IMR-90 (cell line): ENCODE measurements at regions not wholly inside any gene's neighbourhood (a gene's known extent, or its start where the extent isn't known, plus 50 kb on each side); places are given as distances from the start of the nearest gene placed in this dataset.

Experiments used
- ATAC-seq: fragments of 200-7000 bp; cut with Tn5 transposase; 2 replicates; pipeline ENCODE4 v1.9.1; 2020; ENCODE audit warnings: low read depth, mild to moderate bottlenecking, moderate library complexity
- BruUV-seq: library from RNA; stranded (reverse); fragments of 400-500 nt; replicated peaks from 2 replicates; lab custom pipeline; 2021; lab: Mats Ljungman, UMichigan
- CTCF ChIA-PET: fragments of 300-600 bp; formaldehyde crosslinking; extraction: SDS; loops from one replicate; lab custom pipeline; 2021; ENCODE audit warnings: antibody characterized with exemption; lab: Yijun Ruan, JAX
- POLR2A ChIA-PET: fragments of 300-600 bp; sonication (Branson Sonifier 250); formaldehyde crosslinking; loops from one replicate; lab custom pipeline; 2022; ENCODE audit warnings: antibody characterized with exemption; ENCODE audit not compliant: unreplicated experiment; lab: Charles Lee
- DNase-seq: peaks from one replicate; pipeline ENCODE4 v3.0.0; 2013
- H2AFZ ChIP-seq: replicated peaks from 2 replicates; pipeline ENCODE3; 2013; ENCODE audit warnings: low read length, mild to moderate bottlenecking; ENCODE audit not compliant: poor library complexity
- H2AK5ac ChIP-seq: 2 replicates; pipeline ENCODE4 v1.6.1; 2013; ENCODE audit warnings: low read depth, low read length, inconsistent platforms
- H2AK9ac ChIP-seq: replicated peaks from 2 replicates; pipeline ENCODE3; 2013; ENCODE audit warnings: mild to moderate bottlenecking, low read depth, low read length, moderate library complexity; ENCODE audit not compliant: poor library complexity
- H2BK120ac ChIP-seq: 2 replicates; pipeline ENCODE4 v1.6.1; 2013; ENCODE audit warnings: low read depth, low read length, inconsistent platforms
- H2BK15ac ChIP-seq: 3 replicates; pipeline ENCODE4 v1.6.1; 2013; ENCODE audit warnings: low read depth, low read length, inconsistent platforms
- H2BK20ac ChIP-seq: 2 replicates; pipeline ENCODE4 v1.6.1; 2013; ENCODE audit warnings: low read depth, mild to moderate bottlenecking, inconsistent platforms, low read length, moderate library complexity
- H2BK5ac ChIP-seq: 2 replicates; pipeline ENCODE4 v1.6.1; 2013; ENCODE audit warnings: mild to moderate bottlenecking, low read depth, low read length, inconsistent platforms; ENCODE audit not compliant: poor library complexity, severe bottlenecking
- H3K14ac ChIP-seq: replicated peaks from 2 replicates; pipeline ENCODE4 v1.6.1; 2013; ENCODE audit warnings: low read depth, low read length, inconsistent platforms
- H3K18ac ChIP-seq: 2 replicates; pipeline ENCODE4 v1.6.1; 2013; ENCODE audit warnings: low read depth, low read length, control low read depth
- H3K23ac ChIP-seq: 2 replicates; pipeline ENCODE4 v1.6.1; 2013; ENCODE audit warnings: low read depth, low read length, inconsistent platforms
- H3K27ac ChIP-seq: 2 replicates; pipeline ENCODE4 v1.5.1; 2013; ENCODE audit warnings: mild to moderate bottlenecking, control low read depth, low read length; ENCODE audit not compliant: insufficient read depth
- H3K27me3 ChIP-seq: 2 replicates; pipeline ENCODE4 v1.6.1; 2013; ENCODE audit warnings: low read length; ENCODE audit not compliant: control insufficient read depth, insufficient read depth
- H3K36me3 ChIP-seq: 2 replicates; pipeline ENCODE4 v1.6.1; 2013; ENCODE audit warnings: low read length, mixed read lengths; ENCODE audit not compliant: control insufficient read depth, insufficient read depth
- H3K4ac ChIP-seq: 2 replicates; pipeline ENCODE4 v1.6.1; 2013; ENCODE audit warnings: low read depth, low read length, inconsistent platforms
- H3K4me1 ChIP-seq: 2 replicates; pipeline ENCODE4 v1.6.1; 2013; ENCODE audit warnings: low read length, mixed read lengths; ENCODE audit not compliant: control insufficient read depth, insufficient read depth
- H3K4me2 ChIP-seq: 2 replicates; pipeline ENCODE4 v1.6.1; 2013; ENCODE audit warnings: low read depth, mild to moderate bottlenecking, control low read depth, low read length, moderate library complexity
- H3K4me3 ChIP-seq: 2 replicates; pipeline ENCODE4 v1.5.1; 2013; ENCODE audit warnings: low read depth, mild to moderate bottlenecking, control low read depth, low read length, moderate library complexity; ENCODE audit not compliant: insufficient read depth
- H3K56ac ChIP-seq: 2 replicates; pipeline ENCODE4 v1.6.1; 2013; ENCODE audit warnings: low read length, inconsistent platforms; ENCODE audit not compliant: insufficient read depth; ENCODE audit errors: extremely low read depth
- H3K79me1 ChIP-seq, 2 experiments: 2 replicates each; pipeline ENCODE4 v1.6.1; 2013; ENCODE audit warnings: low read length in 2 of 2, inconsistent platforms in 1 of 2, low read depth in 1 of 2
- H3K9ac ChIP-seq: 2 replicates; pipeline ENCODE4 v1.6.1; 2013; ENCODE audit warnings: low read depth, low read length, control low read depth
- H3K9me1 ChIP-seq: 2 replicates; pipeline ENCODE4 v1.6.1; 2013; ENCODE audit warnings: low read length, inconsistent platforms; ENCODE audit not compliant: insufficient read depth
- H3K9me3 ChIP-seq: 2 replicates; pipeline ENCODE4 v1.6.1; 2013; ENCODE audit warnings: low read length; ENCODE audit not compliant: control insufficient read depth, insufficient read depth
- H4K20me1 ChIP-seq: 2 replicates; pipeline ENCODE4 v1.6.1; 2013; ENCODE audit warnings: low read length, inconsistent platforms; ENCODE audit not compliant: insufficient read depth
- H4K5ac ChIP-seq: 2 replicates; pipeline ENCODE4 v1.6.1; 2013; ENCODE audit warnings: mild to moderate bottlenecking, low read depth, low read length, control low read depth
- H4K8ac ChIP-seq, 2 experiments: 2 replicates each; pipeline ENCODE4 v1.6.1; 2013; ENCODE audit warnings: low read depth in 2 of 2, low read length in 2 of 2, control low read depth in 1 of 2, inconsistent platforms in 1 of 2
- H4K91ac ChIP-seq: 2 replicates; pipeline ENCODE4 v1.6.1; 2013; ENCODE audit warnings: low read depth, low read length, inconsistent platforms; ENCODE audit not compliant: insufficient read depth
- BHLHE40 ChIP-seq: fragments of 150-350 bp; IDR thresholded peaks from 2 replicates; pipeline ENCODE4 v1.6.1; 2016; ENCODE audit warnings: mild to moderate bottlenecking, low read depth, low read length
- FOS ChIP-seq: fragments of 150-350 bp; IDR thresholded peaks from 2 replicates; pipeline ENCODE4 v1.6.1; 2016; ENCODE audit warnings: low read depth, low read length
- MAFK ChIP-seq: IDR thresholded peaks from 2 replicates; pipeline ENCODE4 v1.6.1; 2012; ENCODE audit warnings: low read depth, low read length, improper control_type of control experiment
- MAZ ChIP-seq: IDR thresholded peaks from 2 replicates; pipeline ENCODE4 v1.6.1; 2012; ENCODE audit warnings: low read depth, mild to moderate bottlenecking, low read length, improper control_type of control experiment, moderate library complexity, borderline replicate concordance
- POLR2A ChIP-seq: IDR thresholded peaks from 2 replicates; pipeline ENCODE4 v1.6.1; 2012; ENCODE audit warnings: mild to moderate bottlenecking, low read depth, low read length
- RCOR1 ChIP-seq: IDR thresholded peaks from 2 replicates; pipeline ENCODE4 v1.6.1; 2012; ENCODE audit warnings: mild to moderate bottlenecking, low read length, improper control_type of control experiment; ENCODE audit not compliant: insufficient replicate concordance
- SMC3 ChIP-seq: fragments of 150-350 bp; IDR thresholded peaks from 2 replicates; pipeline ENCODE4 v1.6.1; 2016; ENCODE audit warnings: low read depth, mild to moderate bottlenecking, antibody characterized with exemption, low read length, moderate library complexity
- WGBS, 2 experiments: methylation state at CpG; one replicate each; pipeline versions ENCODE4 v1.1.5 to v1.1.7; 2013; ENCODE audit warnings: missing lambda C conversion rate in 2 of 2; ENCODE audit not compliant: insufficient read length in 1 of 2; ENCODE audit errors: extremely low coverage in 2 of 2; 5-methylcytosine and 5-hydroxymethylcytosine counted together
- dilution Hi-C: fragments of 300-500 bp; cut with HindIII; formaldehyde crosslinking; loops from one replicate; pipeline ENCODE4 v1.14.3; 2018; ENCODE audit warnings: low sequenced_read_pairs; ENCODE audit not compliant: unreplicated experiment
- in situ Hi-C: fragments of 300-500 bp; cut with MboI; formaldehyde crosslinking; loops from 3 replicates; pipeline ENCODE4 v1.14.3; 2019; ENCODE audit warnings: low sequenced_read_pairs, inconsistent platforms, mixed read lengths
- intact Hi-C: fragments of 100-400 bp; cut with micrococcal nuclease; formaldehyde crosslinking; loops from 2 replicates; pipeline ENCODE4 v1.10.0; 2022

- Histone ChIP-seq H3K27ac (no peak overlapping the region), H4K20me1 (no peaks in the 10 kb centered on the region), H3K9me1 (no peaks in the 10 kb centered on the region), H2BK20ac (no peak overlapping the region), H2AFZ (no peak overlapping the region), H2AK9ac (no peak overlapping the region), H3K18ac (no peak overlapping the region), H3K79me1 (no peaks in the 10 kb centered on the region), H2AK5ac (no peak overlapping the region), H3K36me3 (no peaks in the 10 kb centered on the region), H2BK5ac (no peak overlapping the region), H4K5ac (no peak overlapping the region), H3K4me2 (no peak overlapping the region), H3K23ac (no peak overlapping the region), H2BK15ac (no peak overlapping the region), H3K4me1 (no peaks in the 10 kb centered on the region), H3K4ac (no peak overlapping the region), H4K8ac (no peak overlapping the region), H3K9me3 (no peaks in the 10 kb centered on the region), H4K91ac (no peak overlapping the region), H3K4me3 (no peak overlapping the region), H2BK120ac (no peak overlapping the region), H3K14ac (no peak overlapping the region), H3K56ac (no peak overlapping the region), H3K9ac (no peak overlapping the region), H3K27me3 (no peaks in the 10 kb centered on the region)
- TF ChIP-seq RCOR1 (no peak), POLR2A (no peak), SMC3 (no peak), MAZ (no peak), MAFK (no peak), BHLHE40 (no peak), FOS (no peak)
- WGBS, 2 experiments = no CpG with 5 or more reads among the region's 3 CpGs
- no TSS peak for BruUV-seq
- CTCF ChIA-PET = no interaction called here
- POLR2A ChIA-PET = no interaction called here
- in situ Hi-C loops = no loop called here
- ATAC-seq (no peak), DNase-seq (no peak)
- intact Hi-C loops = no loop called here
- dilution Hi-C loops = no loop called here
Measured at GRCh38 chr5:27216367-27216950, 178.1 kb upstream of the CDH9 start.
